Loucy (cell line): ENCODE measurements at regions not wholly inside any gene's neighbourhood (a gene's known extent, or its start where the extent isn't known, plus 50 kb on each side); places are given as distances from the start of the nearest gene placed in this dataset.

ENCODE experiments used
- H2AFZ ChIP-seq: fragments of 200-600 bp; sonication (generic); 2 replicates; pipeline ENCODE4 v1.6.0; 2016; ENCODE audit warnings: antibody characterized with exemption, mild to moderate bottlenecking, low read length, moderate library complexity
- H3F3A ChIP-seq: fragments of 200-600 bp; 2 replicates; pipeline ENCODE4 v1.6.0; 2016; ENCODE audit warnings: antibody characterized with exemption, low read depth, mild to moderate bottlenecking
- H3K27me3 ChIP-seq: fragments of 200-600 bp; sonication (generic); 2 replicates; pipeline ENCODE4 v1.6.1; 2014; ENCODE audit warnings: low read length, mild to moderate bottlenecking; ENCODE audit not compliant: insufficient read depth, poor library complexity, severe bottlenecking
- H3K36me3 ChIP-seq: fragments of 200-600 bp; sonication (generic); 2 replicates; pipeline ENCODE4 v1.6.1; 2016; ENCODE audit warnings: low read length; ENCODE audit not compliant: insufficient read depth
- H3K4me1 ChIP-seq: fragments of 200-600 bp; sonication (generic); 2 replicates; pipeline ENCODE4 v1.5.1; 2014; ENCODE audit warnings: low read length, mild to moderate bottlenecking; ENCODE audit not compliant: insufficient read depth, poor library complexity, severe bottlenecking
- H3K4me2 ChIP-seq: fragments of 200-600 bp; sonication (generic); 2 replicates; pipeline ENCODE4 v1.6.0; 2014; ENCODE audit warnings: antibody characterized with exemption, low read length, low read depth, mild to moderate bottlenecking; ENCODE audit not compliant: poor library complexity, severe bottlenecking
- H3K4me3 ChIP-seq: fragments of 200-600 bp; sonication (generic); 2 replicates; pipeline ENCODE4 v1.5.1; 2014; ENCODE audit warnings: low read length, mild to moderate bottlenecking, mixed read lengths; ENCODE audit not compliant: poor library complexity, severe bottlenecking
- H3K79me2 ChIP-seq: fragments of 200-600 bp; sonication (generic); 2 replicates; pipeline ENCODE4 v1.6.1; 2014; ENCODE audit warnings: low read length; ENCODE audit not compliant: insufficient read depth
- H3K9ac ChIP-seq: fragments of 200-600 bp; sonication (generic); 2 replicates; pipeline ENCODE4 v1.6.0; 2014; ENCODE audit warnings: mild to moderate bottlenecking, low read depth, low read length, moderate library complexity; ENCODE audit not compliant: poor library complexity, severe bottlenecking
- H3K9me2 ChIP-seq: fragments of 200-600 bp; sonication (generic); replicated peaks from 2 replicates; pipeline ENCODE4 v1.6.1; 2016; ENCODE audit warnings: low read depth, low read length, mixed read lengths
- H3K9me3 ChIP-seq: fragments of 200-600 bp; sonication (generic); 2 replicates; pipeline ENCODE4 v1.6.1; 2014; ENCODE audit warnings: mild to moderate bottlenecking, antibody characterized with exemption, low read length, low read depth; ENCODE audit not compliant: insufficient read depth
- H4K20me1 ChIP-seq: fragments of 200-600 bp; sonication (generic); 2 replicates; pipeline ENCODE4 v1.6.0; 2014; ENCODE audit warnings: antibody characterized with exemption, low read length, mild to moderate bottlenecking; ENCODE audit not compliant: insufficient read depth, poor library complexity, severe bottlenecking
- CTCF ChIP-seq: fragments of 200-600 bp; sonication (generic); conservative IDR thresholded peaks from 2 replicates; pipeline ENCODE4 v1.5.1; 2014; ENCODE audit warnings: mild to moderate bottlenecking, antibody characterized with exemption, low read length
- EZH2phosphoT487 ChIP-seq: fragments of 200-600 bp; IDR thresholded peaks from 2 replicates; pipeline ENCODE4 v1.6.1; 2018; ENCODE audit warnings: antibody characterized with exemption, mild to moderate bottlenecking, moderate library complexity, borderline replicate concordance

GRCh38 chr14:86944434-86944833 is 1048.5 kb downstream of the GALC start:
- no peak overlapping the region for H3K4me2 ChIP-seq
- no peaks in the 10 kb centered on the region for H3K27me3 ChIP-seq
- no peaks in the 10 kb centered on the region for H3K79me2 ChIP-seq
- H2AFZ ChIP-seq: no peak overlapping the region
- peaks cover 7% of the 10 kb centered on the region for H3K4me1 ChIP-seq
- H3K9me2 ChIP-seq: no peaks in the 10 kb centered on the region
- no peaks in the 10 kb centered on the region for H4K20me1 ChIP-seq
- no peak overlapping the region for H3K9ac ChIP-seq
- H3K9me3 ChIP-seq: no peaks in the 10 kb centered on the region
- no peaks in the 10 kb centered on the region for H3F3A ChIP-seq
- no peak overlapping the region for H3K4me3 ChIP-seq
- H3K36me3 ChIP-seq: no peaks in the 10 kb centered on the region
- TF ChIP-seq EZH2phosphoT487: no peak
- TF ChIP-seq CTCF: no peak

- H3K4me3 ChIP-seq: peak overlapping the region; percentile 64
- H3K4me2 ChIP-seq: peak overlapping the region; percentile 58
- no peaks in the 10 kb centered on the region for H3K9me3 ChIP-seq
- peaks cover 7% of the 10 kb centered on the region for H3K4me1 ChIP-seq
- H3K79me2 ChIP-seq: no peaks in the 10 kb centered on the region
- no peaks in the 10 kb centered on the region for H3F3A ChIP-seq
- no peaks in the 10 kb centered on the region for H3K36me3 ChIP-seq
- H2AFZ ChIP-seq: no peak overlapping the region
- H4K20me1 ChIP-seq: no peaks in the 10 kb centered on the region
- no peaks in the 10 kb centered on the region for H3K9me2 ChIP-seq
- no peaks in the 10 kb centered on the region for H3K27me3 ChIP-seq
- TF ChIP-seq CTCF: no peak
- H3K9ac ChIP-seq: no peak overlapping the region
Observed at GRCh38 chr14:86943391-86944365, 1049.3 kb downstream of the GALC start.

GRCh38 chr14:86942936-86943335 is 1050.0 kb downstream of the GALC start:
- H4K20me1 ChIP-seq: no peaks in the 10 kb centered on the region
- H3K4me3 ChIP-seq: peak overlapping the region; percentile 64
- H3K4me1 ChIP-seq: peaks cover 7% of the 10 kb centered on the region
- H3K9me2 ChIP-seq: no peaks in the 10 kb centered on the region
- peak overlapping the region; percentile 58 for H3K4me2 ChIP-seq
- H3F3A ChIP-seq: no peaks in the 10 kb centered on the region
- H3K79me2 ChIP-seq: no peaks in the 10 kb centered on the region
- no peaks in the 10 kb centered on the region for H3K27me3 ChIP-seq
- no peaks in the 10 kb centered on the region for H3K9me3 ChIP-seq
- no peak overlapping the region for H2AFZ ChIP-seq
- TF ChIP-seq EZH2phosphoT487: no peak
- no peak overlapping the region for H3K9ac ChIP-seq
- H3K36me3 ChIP-seq: no peaks in the 10 kb centered on the region

- Histone ChIP-seq H3K9ac (no peak overlapping the region), H4K20me1 (no peaks in the 10 kb centered on the region), H2AFZ (no peak overlapping the region), H3K79me2 (no peaks in the 10 kb centered on the region), H3K36me3 (no peaks in the 10 kb centered on the region), H3F3A (no peaks in the 10 kb centered on the region), H3K27me3 (no peaks in the 10 kb centered on the region), H3K9me3 (no peaks in the 10 kb centered on the region), H3K9me2 (no peaks in the 10 kb centered on the region), H3K4me2 (no peak overlapping the region), H3K4me1 (peaks cover 7% of the 10 kb centered on the region), H3K4me3 (no peak overlapping the region)
- no peak for TF ChIP-seq CTCF
- no peak for TF ChIP-seq EZH2phosphoT487
Observed at GRCh38 chr14:86940106-86940505, 1052.9 kb downstream of the GALC start.
